ES-I3 (cell line): ENCODE measurements at regions not wholly inside any gene's neighbourhood (a gene's known extent, or its start where the extent isn't known, plus 50 kb on each side); places are given as distances from the start of the nearest gene placed in this dataset.

Experiments
- H3K36me3 ChIP-seq: 2 replicates; pipeline ENCODE4 v1.6.1; 2013; ENCODE audit warnings: mild to moderate bottlenecking, low read length, control low read depth, moderate library complexity; ENCODE audit not compliant: insufficient read depth
- H3K4me1 ChIP-seq: 2 replicates; pipeline ENCODE4 v1.6.1; 2013; ENCODE audit warnings: mild to moderate bottlenecking, control low read depth, low read length; ENCODE audit not compliant: insufficient read depth
- H3K9ac ChIP-seq: 2 replicates; pipeline ENCODE4 v1.6.1; 2013; ENCODE audit warnings: low read depth, mild to moderate bottlenecking, low read length, moderate library complexity
- H3K9me3 ChIP-seq: 2 replicates; pipeline ENCODE4 v1.6.1; 2013; ENCODE audit warnings: mild to moderate bottlenecking, low read length, moderate library complexity; ENCODE audit not compliant: control insufficient read depth, insufficient read depth

GRCh38 chr4:131381055-131381454 is 1768.0 kb upstream of the PCDH10 start:
- H3K36me3 ChIP-seq = no peaks in the 10 kb centered on the region
- no peak overlapping the region for H3K9ac ChIP-seq
- H3K9me3 ChIP-seq = peaks cover 4% of the 10 kb centered on the region; the same call in 1 of the 2 replicates
- no peaks in the 10 kb centered on the region for H3K4me1 ChIP-seq

GRCh38 chr4:131382839-131383238 is 1766.3 kb upstream of the PCDH10 start:
- H3K9ac ChIP-seq = no peak overlapping the region
- no peaks in the 10 kb centered on the region for H3K36me3 ChIP-seq
- H3K9me3 ChIP-seq = peaks cover 4% of the 10 kb centered on the region; the same call in 1 of the 2 replicates
- H3K4me1 ChIP-seq = no peaks in the 10 kb centered on the region

- Histone ChIP-seq H3K36me3 (no peaks in the 10 kb centered on the region), H3K4me1 (no peaks in the 10 kb centered on the region), H3K9me3 (no peaks in the 10 kb centered on the region), H3K9ac (no peak overlapping the region)
Observed at GRCh38 chr4:131388277-131388676, 1760.8 kb upstream of the PCDH10 start.

- H3K9ac ChIP-seq = no peak overlapping the region
- H3K9me3 ChIP-seq = peaks cover 5% of the 10 kb centered on the region; the same call in 1 of the 2 replicates
- no peaks in the 10 kb centered on the region for H3K4me1 ChIP-seq
- H3K36me3 ChIP-seq = no peaks in the 10 kb centered on the region
Observed at GRCh38 chr4:131408102-131408501, 1741.0 kb upstream of the PCDH10 start.

GRCh38 chr4:131411393-131411792 is 1737.7 kb upstream of the PCDH10 start:
- no peaks in the 10 kb centered on the region for H3K36me3 ChIP-seq
- peaks cover 5% of the 10 kb centered on the region; the same call in 1 of the 2 replicates for H3K9me3 ChIP-seq
- H3K4me1 ChIP-seq = no peaks in the 10 kb centered on the region
- no peak overlapping the region for H3K9ac ChIP-seq

- H3K4me1 ChIP-seq = no peaks in the 10 kb centered on the region
- H3K9me3 ChIP-seq = no peaks in the 10 kb centered on the region; the same call in 1 of the 2 replicates
- no peak overlapping the region for H3K9ac ChIP-seq
- H3K36me3 ChIP-seq = no peaks in the 10 kb centered on the region
Observed at GRCh38 chr4:131419147-131419546, 1729.9 kb upstream of the PCDH10 start.

GRCh38 chr4:131426023-131426758 is 1722.9 kb upstream of the PCDH10 start:
- Histone ChIP-seq H3K9ac (no peak overlapping the region), H3K4me1 (no peaks in the 10 kb centered on the region), H3K36me3 (no peaks in the 10 kb centered on the region), H3K9me3 (no peaks in the 10 kb centered on the region)

GRCh38 chr4:131427000-131427399 is 1722.1 kb upstream of the PCDH10 start:
- Histone ChIP-seq H3K9ac (no peak overlapping the region), H3K4me1 (no peaks in the 10 kb centered on the region), H3K9me3 (no peaks in the 10 kb centered on the region), H3K36me3 (no peaks in the 10 kb centered on the region)

- no peaks in the 10 kb centered on the region for H3K36me3 ChIP-seq
- H3K9ac ChIP-seq = no peak overlapping the region
- no peaks in the 10 kb centered on the region for H3K9me3 ChIP-seq
- no peaks in the 10 kb centered on the region for H3K4me1 ChIP-seq
Observed at GRCh38 chr4:131430302-131430701, 1718.8 kb upstream of the PCDH10 start.

GRCh38 chr4:131441004-131441688 is 1707.9 kb upstream of the PCDH10 start:
- H3K36me3 ChIP-seq = no peaks in the 10 kb centered on the region
- no peak overlapping the region for H3K9ac ChIP-seq
- no peaks in the 10 kb centered on the region for H3K9me3 ChIP-seq
- H3K4me1 ChIP-seq = no peaks in the 10 kb centered on the region

GRCh38 chr4:131447883-131448282 is 1701.2 kb upstream of the PCDH10 start:
- no peaks in the 10 kb centered on the region for H3K9me3 ChIP-seq

GRCh38 chr4:131450572-131451209 is 1698.4 kb upstream of the PCDH10 start:
- no peaks in the 10 kb centered on the region for H3K36me3 ChIP-seq
- H3K4me1 ChIP-seq = no peaks in the 10 kb centered on the region
- H3K9me3 ChIP-seq = no peaks in the 10 kb centered on the region
- H3K9ac ChIP-seq = no peak overlapping the region

More at GRCh38 chr4:131447883-131448282, 1701.2 kb upstream of the PCDH10 start:
- H3K4me1 ChIP-seq = no peaks in the 10 kb centered on the region
- H3K9ac ChIP-seq = no peak overlapping the region
- H3K36me3 ChIP-seq = no peaks in the 10 kb centered on the region

GRCh38 chr4:131459430-131460101 is 1689.5 kb upstream of the PCDH10 start:
- Histone ChIP-seq H3K9me3 (no peaks in the 10 kb centered on the region), H3K9ac (no peak overlapping the region), H3K36me3 (no peaks in the 10 kb centered on the region), H3K4me1 (no peaks in the 10 kb centered on the region)

GRCh38 chr4:131470360-131470759 is 1678.7 kb upstream of the PCDH10 start:
- Histone ChIP-seq H3K9ac (no peak overlapping the region), H3K9me3 (no peaks in the 10 kb centered on the region), H3K36me3 (no peaks in the 10 kb centered on the region), H3K4me1 (no peaks in the 10 kb centered on the region)
